GM19463 (cell line): ENCODE measurements at regions not wholly inside any gene's neighbourhood (a gene's known extent, or its start where the extent isn't known, plus 50 kb on each side); places are given as distances from the start of the nearest gene placed in this dataset.
A peak's percentile ranks its signal among the peaks of the same experiment; 100 is the strongest.
"Not testable (repeated sequence)": the region's sequence is repeated elsewhere in the genome, so short reads cannot be mapped to it uniquely, and the experiment has no call there.

ENCODE experiments used
- ATAC-seq: cut with Tn5 transposase; IDR thresholded peaks from one replicate; pipeline ENCODE4 v1.9.1; 2021; ENCODE audit warnings: mild to moderate bottlenecking, moderate library complexity; ENCODE audit not compliant: unreplicated experiment

DNA sequence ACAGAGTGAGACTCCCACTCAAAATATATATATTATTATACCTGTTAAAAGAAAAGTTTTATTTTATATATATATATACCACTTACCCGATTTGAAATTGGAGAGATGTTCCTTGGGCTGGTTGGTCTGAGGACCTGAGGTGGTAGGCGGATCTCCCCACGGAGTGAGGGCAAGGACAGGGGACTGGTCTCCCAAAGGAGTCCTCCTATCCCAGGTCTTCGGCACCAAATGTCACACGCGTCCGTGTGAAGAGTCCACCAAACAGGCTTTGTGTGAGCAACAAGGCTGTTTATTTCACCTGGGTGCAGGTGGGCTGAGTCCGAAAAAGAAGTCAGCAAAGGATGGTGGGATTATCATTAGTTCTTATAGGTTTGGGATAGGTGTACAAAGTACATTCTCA, 228.2 kb downstream of the COPRS start:
- ATAC-seq: not testable (repeated sequence)

DNA sequence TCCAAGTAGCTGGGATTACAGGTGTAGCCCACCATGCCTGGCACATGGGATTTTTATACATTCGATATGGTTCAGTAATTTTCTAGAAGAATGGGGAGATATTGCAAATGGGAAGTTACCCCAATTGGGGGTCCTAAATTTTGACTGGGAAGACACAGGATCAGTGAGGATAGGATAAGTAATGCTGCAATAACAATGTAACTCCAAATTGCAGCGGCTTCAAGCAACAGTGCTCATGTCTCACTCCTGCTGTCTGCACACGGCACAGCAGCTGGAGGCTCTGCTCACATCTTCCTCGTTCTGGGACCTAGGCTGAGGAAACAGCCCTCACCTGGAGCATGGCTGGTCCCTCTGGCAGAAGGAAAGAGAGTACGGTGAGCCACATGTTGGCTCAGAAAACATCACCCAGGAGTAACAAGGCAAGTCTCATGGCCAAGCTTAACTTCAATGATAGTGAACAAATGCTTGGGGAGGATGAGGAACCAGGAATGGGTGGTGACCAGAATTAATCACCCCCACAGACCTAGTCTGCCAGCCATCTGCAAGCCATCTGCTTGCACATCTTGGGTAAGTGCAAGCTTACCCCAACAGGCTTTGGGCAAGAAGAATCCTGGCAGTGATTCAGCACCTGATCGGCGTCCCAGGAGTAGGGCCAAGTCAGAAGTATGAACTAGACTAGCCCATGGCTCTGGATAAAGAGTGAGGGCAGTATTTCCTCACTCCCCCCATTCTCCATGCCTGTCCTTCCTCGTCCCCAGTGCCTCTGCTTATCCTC, 229.2 kb downstream of the COPRS start:
- no peak for ATAC-seq

DNA sequence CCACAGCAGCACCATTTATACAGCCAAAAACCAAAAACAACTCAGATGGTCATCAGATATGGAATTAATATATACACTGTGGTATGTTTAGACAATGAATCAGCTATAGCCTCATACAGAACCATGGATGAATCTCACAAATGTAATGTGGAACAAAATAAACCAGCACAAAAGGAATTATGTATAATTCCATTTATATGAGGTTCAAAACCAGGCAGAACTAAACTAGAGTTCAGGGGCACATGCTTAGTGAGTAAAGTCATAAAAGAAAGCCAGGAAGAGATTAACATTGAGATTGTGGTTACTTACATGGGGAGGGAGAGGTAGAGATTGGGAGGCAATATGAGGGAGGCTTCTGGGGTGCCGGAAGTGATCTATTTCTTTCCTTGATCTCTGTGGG, 231.1 kb downstream of the COPRS start:
- no peak for ATAC-seq

DNA sequence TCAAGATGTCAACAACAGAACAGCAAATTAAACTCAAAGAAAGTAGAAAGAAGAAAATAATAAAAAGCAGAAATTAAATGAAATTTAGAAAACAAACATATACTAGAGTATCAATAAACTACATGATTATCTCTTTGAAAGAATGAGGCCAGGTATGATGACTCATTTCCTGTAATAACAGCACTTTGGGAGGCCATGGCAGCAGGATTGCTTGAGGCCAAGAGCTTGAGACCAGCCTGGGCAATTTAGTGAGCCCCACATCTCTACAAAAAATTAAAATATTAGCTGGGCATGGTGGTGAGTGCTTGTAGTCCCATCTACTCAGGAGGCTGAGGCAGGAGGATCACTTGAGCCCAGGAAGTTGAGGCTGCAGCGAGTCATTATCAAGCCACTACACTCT, 232.5 kb downstream of the RAB11FIP4 start:
- ATAC-seq: no peak

DNA sequence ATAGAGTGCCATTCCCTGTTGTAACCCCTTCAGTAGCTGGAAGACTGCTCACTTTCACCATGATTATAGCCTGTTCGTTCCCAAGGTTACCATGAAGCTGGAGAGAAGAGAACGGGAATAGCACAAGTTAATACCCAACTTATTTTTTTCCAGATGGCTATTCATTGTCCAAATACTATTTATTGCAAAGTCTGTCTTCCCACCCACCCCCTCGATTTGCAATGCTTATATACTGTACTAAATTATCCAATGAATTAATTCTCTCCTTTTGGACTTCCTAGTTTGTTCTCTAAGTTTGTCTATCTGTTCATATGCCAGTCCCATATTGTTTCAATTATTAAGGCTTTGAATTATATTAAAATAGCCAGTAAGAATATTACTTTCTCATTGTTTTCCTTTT, 231.0 kb downstream of the RAB11FIP4 start:
- no peak for ATAC-seq

DNA sequence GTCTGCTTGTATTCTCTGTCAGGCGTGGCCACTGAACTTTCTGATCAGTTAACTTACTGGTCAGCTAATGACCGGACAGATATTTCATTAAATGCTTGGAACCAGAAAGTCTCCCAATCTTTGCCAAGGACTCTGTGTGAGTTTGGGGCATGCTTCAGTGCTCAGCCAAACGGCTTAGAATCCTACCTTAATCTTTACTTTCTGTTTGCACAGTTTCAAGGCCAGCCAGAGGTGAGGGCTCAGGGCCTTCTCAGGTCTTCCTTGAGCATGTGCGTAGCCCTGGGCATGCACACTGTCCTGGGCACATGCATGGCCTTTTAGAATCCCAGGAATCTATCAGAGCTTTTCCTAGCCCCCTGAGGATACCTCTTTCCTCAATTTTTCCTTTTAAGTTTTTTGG, 230.1 kb downstream of the RAB11FIP4 start:
- no peak for ATAC-seq

DNA sequence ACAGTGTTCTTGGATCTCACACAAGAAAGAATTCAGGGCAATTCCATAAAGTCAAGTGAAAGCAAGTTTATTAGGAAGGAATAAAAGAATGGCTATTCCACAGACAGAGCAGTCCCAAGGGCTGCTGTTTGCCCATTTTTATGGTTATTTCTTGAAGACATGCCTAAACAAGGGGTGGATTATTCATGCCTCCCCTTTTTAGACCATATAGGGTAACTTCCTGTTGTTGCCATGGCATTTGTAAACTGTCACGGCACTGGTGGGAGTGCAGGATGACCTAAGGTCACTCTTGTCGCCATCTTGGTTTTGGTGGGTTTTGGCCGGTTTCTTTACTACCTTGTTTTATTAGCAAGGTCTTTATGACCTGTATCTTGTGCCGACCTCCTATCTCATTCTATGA, 219.6 kb downstream of the RAB11FIP4 start:
- ATAC-seq: not testable (repeated sequence)

DNA sequence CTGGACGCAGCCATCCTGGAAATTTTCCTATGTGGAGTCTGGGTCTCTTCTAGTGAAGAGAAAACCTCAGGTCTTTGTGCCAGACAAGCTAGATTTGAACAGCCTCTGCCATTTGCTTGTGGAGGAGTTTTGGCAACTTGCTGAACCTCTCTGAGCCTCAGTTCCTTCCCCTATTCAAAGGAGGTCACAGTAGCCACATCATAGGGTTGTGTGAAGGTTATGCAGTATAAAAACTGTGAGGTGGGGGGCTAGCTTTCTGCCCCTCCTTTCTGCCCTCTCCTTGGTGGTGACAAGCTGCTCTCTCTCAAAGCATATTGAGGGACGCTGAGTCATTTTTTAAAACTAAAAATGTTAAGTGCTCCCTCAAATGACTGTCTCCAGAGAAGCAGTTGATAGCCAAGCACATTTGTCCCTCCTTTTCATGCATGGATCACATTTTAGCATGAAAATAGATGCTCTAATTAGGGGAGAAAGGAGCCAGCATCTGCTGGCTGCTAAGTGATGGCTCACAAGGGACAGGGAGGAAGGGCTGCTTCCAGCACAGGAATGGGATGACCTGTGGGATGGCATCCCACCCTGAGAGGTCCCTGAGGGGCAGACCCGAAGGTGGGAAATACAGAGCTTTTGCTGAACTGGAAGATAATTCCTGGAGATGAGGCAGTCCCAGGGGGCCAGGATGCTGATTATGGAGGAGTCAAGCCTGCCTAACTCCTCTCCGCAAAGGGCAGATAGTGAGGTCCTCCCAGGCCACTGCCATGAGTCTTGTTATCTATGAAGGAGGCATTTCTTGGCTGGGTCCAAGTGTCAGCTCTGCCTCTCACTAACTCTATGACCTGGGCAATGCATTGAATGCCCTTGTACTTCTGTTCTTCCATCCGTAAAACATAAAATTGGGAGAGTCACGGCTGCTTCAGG, 218.8 kb downstream of the RAB11FIP4 start:
- ATAC-seq: no peak

DNA sequence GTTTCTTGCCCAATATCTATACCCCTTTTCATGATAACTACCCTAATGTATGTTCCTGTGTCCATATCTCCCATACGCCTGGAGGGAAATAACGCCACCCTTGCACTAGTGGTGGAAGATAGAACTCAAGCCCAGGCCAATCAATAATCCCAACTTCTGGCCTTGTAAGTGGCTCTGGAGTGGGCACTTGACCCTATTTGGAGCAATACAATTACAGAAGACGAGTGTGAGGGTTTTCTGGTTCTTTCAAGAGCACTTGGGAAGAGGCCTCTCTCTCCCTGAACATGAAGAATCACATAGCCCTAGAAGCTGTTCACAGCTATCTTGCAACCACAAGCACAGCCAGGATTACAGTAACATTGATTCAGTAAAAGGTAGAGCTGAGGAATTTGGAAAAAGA, 217.9 kb downstream of the RAB11FIP4 start:
- no peak for ATAC-seq

DNA sequence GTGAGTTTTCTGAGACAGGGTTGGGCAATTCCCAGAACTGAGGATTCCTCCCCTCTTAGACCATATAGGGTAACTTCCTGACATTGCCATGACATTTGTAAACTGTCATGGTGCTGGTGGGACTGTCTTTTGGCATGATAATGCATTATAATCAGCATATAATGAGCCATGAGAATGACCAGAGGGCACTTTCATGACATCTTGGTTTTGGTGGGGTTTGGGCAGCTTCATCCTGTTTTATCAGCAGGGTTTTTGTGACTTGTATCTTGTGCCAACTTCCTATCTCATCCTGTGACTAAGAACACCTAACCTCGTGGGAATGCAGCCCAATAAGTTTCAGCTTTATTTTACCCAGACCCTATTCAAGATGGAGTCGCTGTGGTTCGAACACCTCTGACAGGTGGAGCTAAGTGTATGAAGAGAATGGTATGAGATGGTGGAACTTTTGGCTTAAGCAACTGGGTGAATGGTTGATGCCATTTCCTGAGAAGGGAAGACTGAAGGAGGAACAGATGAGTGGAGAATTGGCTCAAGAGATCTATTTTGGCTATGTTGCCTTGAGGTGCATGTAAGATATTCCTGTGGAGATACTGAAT, 217.3 kb downstream of the RAB11FIP4 start:
- ATAC-seq: no peak

DNA sequence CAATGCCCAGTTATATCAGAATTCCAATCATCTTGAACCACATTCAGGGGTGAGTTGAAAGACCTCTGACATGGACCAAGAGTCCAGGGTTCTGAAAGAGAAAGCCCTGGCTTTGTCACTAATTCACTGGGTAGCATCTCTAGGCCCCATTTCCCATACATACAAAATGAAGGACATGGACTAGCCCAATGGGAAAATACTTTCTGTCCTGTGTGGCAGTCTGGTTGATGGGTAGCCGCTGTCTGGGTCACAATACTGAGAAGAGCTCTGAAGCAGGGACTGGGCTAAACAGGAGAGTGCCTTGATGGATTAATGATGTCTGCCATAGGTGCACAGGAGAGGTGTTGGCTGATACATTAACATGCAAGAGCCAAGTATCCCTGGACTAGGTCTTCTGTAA, 214.3 kb downstream of the RAB11FIP4 start:
- ATAC-seq: no peak

DNA sequence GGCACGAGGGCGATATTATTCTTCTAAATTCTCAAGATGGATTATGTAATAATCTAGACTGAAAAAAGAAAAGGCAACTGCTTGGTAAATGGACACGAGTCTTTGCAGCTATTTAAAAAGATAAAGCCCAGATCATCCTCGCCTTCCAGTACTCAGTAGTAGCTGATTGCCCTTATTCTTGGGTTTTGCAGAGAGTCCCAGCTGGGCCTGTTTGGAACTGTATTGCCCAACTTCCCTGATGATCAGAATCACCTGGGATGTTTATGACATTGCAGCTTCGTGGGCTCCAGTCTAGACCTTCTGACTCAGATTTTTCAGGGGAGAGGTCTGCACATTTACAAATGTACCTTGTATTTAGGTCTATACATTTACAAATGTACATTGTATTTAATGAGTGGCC, 213.5 kb downstream of the RAB11FIP4 start:
- no peak for ATAC-seq

DNA sequence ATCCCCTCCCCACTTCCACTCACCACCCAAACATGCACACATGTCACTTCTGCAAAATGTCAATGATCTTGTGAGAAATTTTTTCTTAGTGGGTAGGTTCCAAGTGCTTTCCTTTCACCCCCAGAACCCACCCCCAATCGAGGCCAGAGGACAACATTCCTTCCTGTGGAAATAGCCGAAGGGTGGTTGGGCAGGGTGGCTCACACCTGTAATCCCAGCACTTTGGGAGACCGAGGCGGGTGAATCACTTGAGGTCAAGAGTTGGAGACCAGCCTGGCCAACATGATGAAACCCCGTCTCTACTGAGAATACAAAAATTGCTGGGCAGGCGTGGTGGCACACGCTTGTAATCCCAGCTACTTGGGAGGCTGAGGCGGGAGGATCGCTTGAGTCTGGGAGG, 208.7 kb downstream of the RAB11FIP4 start:
- not testable (repeated sequence) for ATAC-seq

DNA sequence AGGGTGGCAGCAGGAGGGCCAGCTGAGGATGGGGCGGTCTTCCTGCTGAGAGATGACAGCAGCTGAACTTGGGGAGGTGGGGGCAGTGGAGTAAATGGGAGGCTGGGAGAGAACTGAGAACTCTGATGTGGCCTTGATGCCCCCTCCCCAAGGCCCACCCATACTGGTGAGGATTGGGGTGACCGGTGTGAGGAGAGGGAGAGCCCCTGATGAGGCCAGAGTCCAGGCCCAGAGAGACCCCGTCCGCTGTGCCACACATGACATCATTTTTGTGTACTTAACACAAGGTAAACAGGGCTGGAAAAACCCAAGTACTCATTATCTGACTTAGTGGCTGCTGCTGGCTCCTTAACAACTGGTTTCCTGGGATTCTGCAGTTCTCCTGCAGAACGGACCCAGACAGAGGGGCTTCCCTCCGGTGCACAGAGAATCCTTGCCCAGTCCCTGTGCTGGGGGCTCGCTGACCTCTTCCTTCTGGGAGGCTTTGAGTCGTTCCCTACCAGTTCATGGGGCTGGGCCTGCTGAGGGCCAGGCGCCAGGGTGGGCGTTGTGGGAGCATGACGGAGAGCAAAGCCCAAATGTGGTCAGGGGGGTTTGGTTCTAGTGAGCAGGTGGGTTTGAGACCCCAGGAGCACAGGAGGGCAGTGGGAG, 207.6 kb downstream of the RAB11FIP4 start:
- ATAC-seq: no peak

DNA sequence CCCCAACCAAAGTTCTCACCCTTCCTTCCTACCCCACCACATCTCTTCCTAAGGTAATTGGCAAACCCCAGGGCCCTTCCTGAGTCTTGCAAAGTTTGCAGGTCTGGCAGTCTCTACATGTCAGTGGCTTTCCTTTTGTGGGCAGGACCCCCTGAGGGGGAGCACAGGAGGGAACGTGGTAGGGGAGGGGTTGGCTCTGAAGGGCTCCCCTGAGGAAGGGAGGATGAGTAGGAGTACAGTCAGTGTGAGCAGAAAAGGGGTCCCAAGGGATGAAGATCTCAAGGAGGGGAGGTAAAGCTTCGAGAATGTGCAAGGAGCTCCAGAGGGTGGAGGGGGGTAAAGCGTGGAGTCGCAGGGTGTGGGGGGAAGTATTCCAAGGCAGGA, 206.9 kb downstream of the RAB11FIP4 start:
- ATAC-seq: no peak

DNA sequence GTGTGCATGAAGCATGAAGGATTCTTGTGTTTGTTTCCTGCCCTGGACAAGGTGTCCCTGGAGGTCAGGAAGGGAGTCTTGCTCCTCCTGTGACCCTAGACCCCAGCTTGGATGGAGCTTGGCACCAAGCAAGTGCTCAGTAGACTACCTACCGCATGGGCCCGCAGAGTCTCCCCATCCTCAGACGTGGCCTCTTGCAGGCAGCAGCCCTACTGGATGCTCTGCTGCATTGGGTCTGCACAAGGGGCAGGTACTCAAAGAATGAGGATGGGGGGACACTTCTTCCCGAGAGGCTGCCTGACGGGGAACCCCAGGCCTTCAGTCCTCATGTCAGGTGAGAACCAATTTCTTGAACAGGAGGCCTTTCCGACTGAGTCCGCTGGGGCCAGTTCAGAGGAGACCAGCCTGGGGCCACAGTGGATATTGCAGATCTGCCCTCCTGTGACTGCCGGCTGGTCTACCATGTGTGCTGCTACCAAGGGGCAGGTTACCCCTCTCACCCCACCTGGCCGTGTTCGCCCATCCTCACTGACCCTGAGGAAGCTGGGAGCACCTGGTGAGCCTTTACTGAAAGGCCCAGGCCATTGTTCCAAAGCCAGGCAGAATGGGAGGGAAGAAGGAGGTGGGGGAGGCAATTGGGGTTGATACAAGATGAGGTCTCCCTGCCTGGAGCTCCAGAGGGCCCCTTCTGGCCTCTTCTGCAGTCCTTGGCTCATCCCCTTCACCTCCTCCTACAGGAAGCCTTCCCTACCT, 206.3 kb downstream of the RAB11FIP4 start:
- ATAC-seq: no peak

DNA sequence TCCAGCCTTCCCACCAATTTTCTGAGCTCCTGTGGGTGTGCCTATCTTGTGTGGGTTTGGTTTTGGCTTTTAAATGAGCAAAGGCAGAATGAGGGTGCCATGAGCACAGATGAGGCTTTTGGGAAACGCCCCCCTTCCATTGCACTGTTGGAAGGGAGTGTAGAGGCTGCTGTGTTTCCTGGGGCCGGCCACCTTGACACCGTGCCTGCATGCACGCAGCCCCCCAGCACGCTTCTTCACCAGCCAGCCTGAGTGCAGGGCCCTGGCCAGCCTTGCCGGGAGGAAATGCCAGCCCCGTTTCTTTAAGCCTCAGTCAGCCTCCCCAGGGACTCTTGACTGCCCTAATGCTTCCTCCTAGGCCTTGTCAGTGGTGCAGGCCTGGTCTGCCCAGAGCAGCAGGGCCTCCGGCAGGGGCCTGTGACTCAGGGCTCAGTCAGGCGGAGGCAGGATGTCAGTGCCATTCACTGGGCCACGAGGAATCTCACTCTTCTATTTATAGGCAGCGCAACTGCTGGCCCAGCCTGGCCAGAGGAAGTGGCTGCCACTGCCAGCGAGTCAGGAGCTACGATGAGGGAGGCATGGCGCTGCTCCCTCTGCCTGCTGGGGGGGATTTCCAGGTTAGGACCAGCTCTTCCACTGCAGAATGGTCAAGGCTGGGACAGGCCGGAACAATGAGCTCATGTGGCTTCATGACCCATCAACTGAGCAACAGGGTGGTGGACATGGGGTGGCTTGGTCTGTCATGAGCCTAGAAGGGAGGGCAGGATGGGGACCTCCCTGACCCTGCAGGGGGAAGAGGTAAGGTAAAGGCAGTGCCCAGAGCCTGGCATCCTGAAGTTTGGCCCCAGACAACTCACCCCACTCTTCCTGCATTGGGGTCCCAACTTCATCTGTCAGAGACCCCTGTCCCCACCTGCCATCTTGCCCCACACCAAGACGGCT, 205.2 kb downstream of the RAB11FIP4 start:
- peak; percentile 88 for ATAC-seq

DNA sequence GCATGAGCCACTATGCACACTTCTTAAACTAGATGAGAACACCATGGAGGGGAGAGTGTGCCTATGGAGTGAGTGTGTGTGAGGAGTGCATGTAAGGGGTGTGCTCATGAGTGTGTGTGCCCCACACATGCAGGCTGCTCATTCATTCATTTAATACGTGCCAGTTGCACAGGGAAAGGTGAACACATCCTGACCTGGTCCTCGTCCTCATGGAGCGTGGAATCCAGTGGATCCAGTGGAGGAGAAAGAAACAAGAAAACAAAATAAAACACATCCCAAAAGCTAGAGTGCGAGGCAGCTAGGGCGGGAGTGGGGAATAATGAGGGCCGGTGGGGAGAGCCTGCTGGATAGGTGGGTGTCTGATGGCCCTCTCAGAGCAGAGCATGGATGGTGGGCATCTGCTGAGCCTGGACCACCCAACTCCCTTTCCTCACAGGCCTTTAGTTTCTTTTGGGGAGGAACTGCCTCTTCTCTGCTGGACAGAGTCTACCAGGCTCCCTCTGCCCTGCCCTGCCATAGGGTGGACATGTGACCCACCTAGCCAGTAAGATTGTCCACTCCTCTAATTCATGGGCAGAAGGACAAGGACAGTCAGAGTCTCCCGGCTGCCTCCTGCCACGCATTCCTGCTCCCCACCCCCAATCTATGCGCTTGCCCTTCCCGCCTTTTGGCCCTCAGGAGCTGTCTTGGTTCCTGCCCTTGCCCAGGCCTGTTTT, 204.3 kb downstream of the RAB11FIP4 start:
- ATAC-seq: no peak

DNA sequence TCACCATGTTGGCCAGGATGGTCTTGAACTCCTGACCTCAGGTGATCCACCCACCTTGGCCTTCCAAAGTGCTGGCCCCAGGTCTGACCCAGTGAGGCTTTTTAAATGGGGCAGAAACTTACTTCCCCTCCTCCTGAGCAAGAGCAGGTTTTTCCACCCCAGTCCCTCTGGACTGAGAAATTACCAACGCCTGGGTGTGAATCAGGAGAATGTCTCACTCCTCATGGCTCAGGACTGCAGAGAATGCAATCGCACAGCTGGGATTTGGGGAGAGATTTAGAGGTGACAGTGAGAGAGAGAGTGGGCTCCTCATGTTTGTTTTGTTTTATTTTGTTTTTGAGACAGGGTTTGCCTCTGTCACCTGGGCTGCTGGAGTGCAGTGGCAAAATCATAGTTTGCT, 203.6 kb downstream of the RAB11FIP4 start:
- ATAC-seq: no peak
